ENCODE measurements at regions not wholly inside any gene's neighbourhood (a gene's known extent, or its start where the extent isn't known, plus 50 kb on each side); places are given as distances from the start of the nearest gene placed in this dataset.

- peaks cover 47% of the 10 kb centered on the region for H3K36me3 Mint-ChIP-seq (ENCODE audit: insufficient read depth, unreplicated experiment)
- peaks cover 77% of the 10 kb centered on the region for H3K9me3 ChIP-seq
- DNase-seq: peak in 1 of 2 experiments; percentile 37
- no peaks in the 10 kb centered on the region for H3K27me3 Mint-ChIP-seq (ENCODE audit: insufficient read depth, unreplicated experiment)
- H3K4me3 ChIP-seq (ENCODE audit: low read depth, low read length): no peak overlapping the region
- no peaks in the 10 kb centered on the region; the same call in 1 of the 2 replicates for H3K36me3 ChIP-seq (ENCODE audit: control insufficient read depth, insufficient read depth, low read length)
- H3K4me1 ChIP-seq: peaks cover 57% of the 10 kb centered on the region
- no peak for TF ChIP-seq CTCF (IDR thresholded peaks at IDR 0.05; ENCODE audit: insufficient read depth in 1 of 2, low read depth in 1 of 2, low read length in 1 of 2, severe bottlenecking in 1 of 2, unreplicated experiment in 1 of 2)
- no TSS peak for BruUV-seq (replicated peaks)
- ChIA-PET POLR2A (interaction anchor here (0.6 kb wide), 1 partner anchor 121 kb away, joined by 4 read pairs; no protein-coding TSS in a partner anchor), CTCF (no interaction called here)
- no peaks in the 10 kb centered on the region for H3K27me3 ChIP-seq (replicated peaks; ENCODE audit: control insufficient read depth, insufficient read depth, low read length)
- H3K4me3 Mint-ChIP-seq (ENCODE audit: unreplicated experiment): peak overlapping the region; percentile 15
- H3K27ac Mint-ChIP-seq (ENCODE audit: unreplicated experiment): peak overlapping the region; percentile 75
- H3K9me3 Mint-ChIP-seq (ENCODE audit: unreplicated experiment): peaks cover 37% of the 10 kb centered on the region
- intact Hi-C loops (cut with micrococcal nuclease; ENCODE audit: unreplicated experiment): no loop called here
- H3K4me1 Mint-ChIP-seq (ENCODE audit: low read depth, unreplicated experiment): peaks cover 35% of the 10 kb centered on the region
Observed at GRCh38 chr6:3911614-3912336, 62.6 kb downstream of the FAM50B start.

DNA sequence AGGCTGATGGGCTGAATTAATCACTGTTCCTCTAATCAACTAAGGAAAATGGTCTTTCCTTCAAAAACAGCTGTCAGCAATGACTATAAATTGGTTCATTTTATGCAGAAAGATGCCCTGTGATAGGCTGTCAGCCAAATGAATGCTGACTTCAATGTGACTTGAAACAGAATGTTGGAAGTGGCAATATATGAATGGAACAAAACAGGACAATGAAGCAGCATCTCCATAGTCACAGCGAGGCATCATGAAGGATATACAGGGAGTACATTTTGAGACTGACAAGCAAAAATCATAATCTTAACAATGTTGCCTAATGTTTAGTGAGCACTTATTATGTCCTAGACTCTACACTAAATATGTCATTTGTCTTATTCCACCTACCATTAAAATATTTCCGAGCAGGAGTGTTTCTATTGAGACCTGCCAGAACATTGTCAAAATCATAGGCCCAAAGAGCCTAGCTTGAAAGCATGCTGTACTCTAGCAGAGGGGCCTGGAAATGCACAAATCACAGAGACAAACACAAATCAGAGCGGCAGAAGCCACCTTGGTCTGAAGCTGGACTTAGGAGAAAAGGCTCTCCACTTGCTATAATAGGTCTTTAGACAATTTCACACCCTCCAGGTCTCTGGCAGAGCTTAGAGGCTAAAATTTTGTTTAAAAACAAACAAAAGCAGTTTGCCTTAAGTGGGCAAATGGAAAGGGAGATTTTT is 63.3 kb downstream of the FAM50B start:
- Histone ChIP-seq H3K27me3 (replicated peaks; ENCODE audit: control insufficient read depth, insufficient read depth, low read length) (no peaks in the 10 kb centered on the region), H3K36me3 (ENCODE audit: control insufficient read depth, insufficient read depth, low read length) (no peaks in the 10 kb centered on the region; the same call in 1 of the 2 replicates), H3K4me3 (ENCODE audit: low read depth, low read length) (no peak overlapping the region), H3K4me1 (peaks cover 51% of the 10 kb centered on the region), H3K9me3 (peaks cover 80% of the 10 kb centered on the region)
- Mint-ChIP-seq H3K27ac (ENCODE audit: unreplicated experiment) (peak overlapping the region; percentile 75), H3K9me3 (ENCODE audit: unreplicated experiment) (peaks cover 30% of the 10 kb centered on the region), H3K4me1 (ENCODE audit: low read depth, unreplicated experiment) (peaks cover 27% of the 10 kb centered on the region), H3K36me3 (ENCODE audit: insufficient read depth, unreplicated experiment) (peaks cover 39% of the 10 kb centered on the region), H3K4me3 (ENCODE audit: unreplicated experiment) (no peak overlapping the region), H3K27me3 (ENCODE audit: insufficient read depth, unreplicated experiment) (no peaks in the 10 kb centered on the region)
- ChIA-PET CTCF (interaction anchor here (1.3 kb wide), 1 partner anchor 66 kb away, joined by 4 read pairs; no protein-coding TSS in a partner anchor), POLR2A (interaction anchor here (0.6 kb wide), 1 partner anchor 122 kb away, joined by 4 read pairs; no protein-coding TSS in a partner anchor)
- intact Hi-C loops (cut with micrococcal nuclease; ENCODE audit: unreplicated experiment): loop anchor here (1.0 kb wide), 1 partner anchor 42 kb away; no protein-coding TSS in a partner anchor
- TF ChIP-seq CTCF (IDR thresholded peaks at IDR 0.05; ENCODE audit: insufficient read depth in 1 of 2, low read depth in 1 of 2, low read length in 1 of 2, severe bottlenecking in 1 of 2, unreplicated experiment in 1 of 2): no peak
- no peak for DNase-seq
- BruUV-seq (replicated peaks): no TSS peak

All from Caco-2 (cell line).